Mesothelial cell of epicardium (in vitro differentiated cells): ENCODE measurements at regions not wholly inside any gene's neighbourhood (a gene's known extent, or its start where the extent isn't known, plus 50 kb on each side); places are given as distances from the start of the nearest gene placed in this dataset.

Experiments
- DNase-seq, 2 experiments: peaks; one replicate each; pipeline ENCODE4 v3.0.0; 2021; ENCODE audit warnings: low spot score in 2 of 2; ENCODE audit not compliant: unreplicated experiment in 2 of 2
- H3K27ac Mint-ChIP-seq: 2 replicates; pipeline ENCODE4 v1.8.0; 2021; ENCODE audit warnings: mixed read lengths
- H3K27me3 Mint-ChIP-seq: 2 replicates; pipeline ENCODE4 v1.8.0; 2021; ENCODE audit warnings: low read depth, mixed read lengths
- H3K36me3 Mint-ChIP-seq: 2 replicates; pipeline ENCODE4 v1.8.0; 2021; ENCODE audit warnings: mixed read lengths
- H3K4me1 Mint-ChIP-seq: 2 replicates; pipeline ENCODE4 v1.8.0; 2021; ENCODE audit warnings: mixed read lengths
- H3K4me3 Mint-ChIP-seq: 2 replicates; pipeline ENCODE4 v1.8.0; 2021; ENCODE audit warnings: mild to moderate bottlenecking, moderate library complexity, mixed read lengths
- H3K9me3 Mint-ChIP-seq: 2 replicates; pipeline ENCODE4 v1.8.0; 2021; ENCODE audit warnings: mixed read lengths
- CTCF ChIP-seq: fragments of 200-600 bp; sonication (generic); IDR thresholded peaks from one replicate; pipeline ENCODE4 v1.5.0; 2021; ENCODE audit warnings: antibody characterized with exemption; ENCODE audit not compliant: unreplicated experiment

GRCh38 chr2:199015072-199015471 is 442.7 kb downstream of the SATB2 start:
- peaks cover 3% of the 10 kb centered on the region for H3K27me3 Mint-ChIP-seq
- no peak for DNase-seq
- no peaks in the 10 kb centered on the region for H3K4me1 Mint-ChIP-seq

GRCh38 chr2:199014226-199014625 is 443.5 kb downstream of the SATB2 start:
- DNase-seq, result no peak
- Mint-ChIP-seq H3K36me3 (no peaks in the 10 kb centered on the region), H3K4me1 (no peaks in the 10 kb centered on the region), H3K4me3 (no peak overlapping the region), H3K27ac (no peak overlapping the region), H3K9me3 (peaks cover 13% of the 10 kb centered on the region), H3K27me3 (peaks cover 3% of the 10 kb centered on the region)
- TF ChIP-seq CTCF, result no peak

More at GRCh38 chr2:199015072-199015471, 442.7 kb downstream of the SATB2 start:
- no peak overlapping the region for H3K27ac Mint-ChIP-seq
- peaks cover 6% of the 10 kb centered on the region for H3K9me3 Mint-ChIP-seq
- H3K36me3 Mint-ChIP-seq, result no peaks in the 10 kb centered on the region
- H3K4me3 Mint-ChIP-seq, result no peak overlapping the region
- no peak for TF ChIP-seq CTCF

GRCh38 chr2:199011908-199012307 is 445.8 kb downstream of the SATB2 start:
- no peak for TF ChIP-seq CTCF
- no peak for DNase-seq
- Mint-ChIP-seq H3K4me1 (no peaks in the 10 kb centered on the region), H3K27ac (no peak overlapping the region), H3K27me3 (peaks cover 2% of the 10 kb centered on the region), H3K36me3 (no peaks in the 10 kb centered on the region), H3K9me3 (peaks cover 32% of the 10 kb centered on the region), H3K4me3 (no peak overlapping the region)

GRCh38 chr2:198994678-198995077 is 463.1 kb downstream of the SATB2 start:
- H3K27me3 Mint-ChIP-seq, result no peaks in the 10 kb centered on the region
- no peak overlapping the region for H3K27ac Mint-ChIP-seq
- peaks cover 30% of the 10 kb centered on the region for H3K9me3 Mint-ChIP-seq
- H3K4me3 Mint-ChIP-seq, result no peak overlapping the region
- no peaks in the 10 kb centered on the region for H3K4me1 Mint-ChIP-seq
- no peak for TF ChIP-seq CTCF
- no peaks in the 10 kb centered on the region for H3K36me3 Mint-ChIP-seq
- DNase-seq, result no peak

- Mint-ChIP-seq H3K27me3 (no peaks in the 10 kb centered on the region), H3K27ac (no peak overlapping the region), H3K4me3 (no peak overlapping the region), H3K4me1 (no peaks in the 10 kb centered on the region), H3K36me3 (no peaks in the 10 kb centered on the region), H3K9me3 (peaks cover 27% of the 10 kb centered on the region)
- TF ChIP-seq CTCF, result no peak
- DNase-seq, result no peak
Observed at GRCh38 chr2:198991431-198991830, 466.3 kb downstream of the SATB2 start.

GRCh38 chr2:198975779-198976178 is 482.0 kb downstream of the SATB2 start:
- Mint-ChIP-seq H3K9me3 (peaks cover 44% of the 10 kb centered on the region), H3K36me3 (no peaks in the 10 kb centered on the region)

More at GRCh38 chr2:198975779-198976178, 482.0 kb downstream of the SATB2 start:
- no peaks in the 10 kb centered on the region for H3K27me3 Mint-ChIP-seq
- H3K4me1 Mint-ChIP-seq, result no peaks in the 10 kb centered on the region
- H3K4me3 Mint-ChIP-seq, result no peak overlapping the region
- no peak for DNase-seq
- no peak for TF ChIP-seq CTCF
- H3K27ac Mint-ChIP-seq, result no peak overlapping the region
